CD14-positive monocyte (primary cell): ENCODE measurements at regions not wholly inside any gene's neighbourhood (a gene's known extent, or its start where the extent isn't known, plus 50 kb on each side); places are given as distances from the start of the nearest gene placed in this dataset.

ENCODE experiments used
- DNase-seq, 3 donors: peaks; one replicate each; pipeline ENCODE4 v3.0.0-alpha.2; 2011 to 2022
- H2AFZ ChIP-seq: 2 replicates; pipeline ENCODE4 v1.6.0; 2012; ENCODE audit warnings: mild to moderate bottlenecking, low read depth, low read length, inconsistent platforms; ENCODE audit not compliant: insufficient read depth, poor library complexity, severe bottlenecking
- H3K27ac ChIP-seq, 2 donors: 1 replicate in 1 of 2; 2 replicates in 1 of 2; pipeline ENCODE4 v1.5.1; 2012 to 2013; ENCODE audit warnings: low read length in 2 of 2, control low read depth in 1 of 2, inconsistent platforms in 1 of 2, low read depth in 1 of 2, mild to moderate bottlenecking in 1 of 2
- H3K27me3 ChIP-seq, 2 donors: one replicate each; pipeline versions ENCODE4 v1.6.0 to v1.6.1; 2011 to 2013; ENCODE audit warnings: low read length in 2 of 2; ENCODE audit not compliant: control insufficient read depth in 2 of 2, insufficient read depth in 2 of 2
- H3K36me3 ChIP-seq, 2 donors: replicated peaks in 1 of 2; 1 replicate in 1 of 2; 2 replicates in 1 of 2; pipeline versions ENCODE4 v1.5.1 to v1.6.1; 2012 to 2013; ENCODE audit warnings: low read length in 2 of 2, control low read depth in 1 of 2, inconsistent platforms in 1 of 2, mild to moderate bottlenecking in 1 of 2; ENCODE audit not compliant: insufficient read depth in 2 of 2, control insufficient read depth in 1 of 2
- H3K4me1 ChIP-seq, 2 donors: 1 replicate in 1 of 2; 2 replicates in 1 of 2; pipeline versions ENCODE4 v1.5.1 to v1.6.1; 2012 to 2013; ENCODE audit warnings: low read length in 2 of 2, control low read depth in 1 of 2, inconsistent platforms in 1 of 2, mild to moderate bottlenecking in 1 of 2, moderate library complexity in 1 of 2; ENCODE audit not compliant: insufficient read depth in 2 of 2, control insufficient read depth in 1 of 2
- H3K4me2 ChIP-seq: replicated peaks from 2 replicates; pipeline ENCODE3; 2012; ENCODE audit warnings: low read length, moderate library complexity, mild to moderate bottlenecking; ENCODE audit not compliant: poor library complexity, severe bottlenecking; ENCODE audit errors: extremely low read depth
- H3K4me3 ChIP-seq, 3 experiments: fragments of 200-600 bp in 1 of 3; sonication (generic) in 1 of 3; replicated peaks in 1 of 3; 1 replicate in 2 of 3; 2 replicates in 1 of 3; pipeline ENCODE4 v1.5.1; 2011 to 2013; ENCODE audit warnings: low read length in 3 of 3, mild to moderate bottlenecking in 3 of 3, control low read depth in 2 of 3, low read depth in 2 of 3, inconsistent platforms in 1 of 3, moderate library complexity in 1 of 3
- H3K79me2 ChIP-seq: 2 replicates; pipeline ENCODE4 v1.6.0; 2012; ENCODE audit warnings: mild to moderate bottlenecking, control low read depth, inconsistent platforms, low read length, moderate library complexity; ENCODE audit not compliant: insufficient read depth
- H3K9ac ChIP-seq: 2 replicates; pipeline ENCODE4 v1.6.0; 2017; ENCODE audit warnings: low read length, mild to moderate bottlenecking; ENCODE audit not compliant: insufficient read depth, poor library complexity, severe bottlenecking
- H3K9me3 ChIP-seq, 2 donors: replicated peaks in 1 of 2; 1 replicate in 1 of 2; 2 replicates in 1 of 2; pipeline versions ENCODE4 v1.5.1 to v1.6.1; 2012 to 2013; ENCODE audit warnings: low read length in 2 of 2, control low read depth in 1 of 2; ENCODE audit not compliant: control insufficient read depth in 1 of 2, insufficient read depth in 1 of 2
- H4K20me1 ChIP-seq: 2 replicates; pipeline ENCODE4 v1.6.0; 2012; ENCODE audit warnings: mild to moderate bottlenecking, low read length, control low read depth, moderate library complexity; ENCODE audit not compliant: insufficient read depth
- H3K27ac Mint-ChIP-seq, 7 donors: one replicate each; pipeline ENCODE4 v1.8.0; 2020; ENCODE audit warnings: mild to moderate bottlenecking in 7 of 7, mixed read lengths in 7 of 7, moderate library complexity in 6 of 7, inconsistent platforms in 2 of 7
- H3K27me3 Mint-ChIP-seq, 3 donors: one replicate each; pipeline ENCODE4 v1.8.0; 2021 to 2022; ENCODE audit warnings: low read depth in 3 of 3, mild to moderate bottlenecking in 3 of 3, mixed read lengths in 3 of 3, moderate library complexity in 3 of 3, inconsistent platforms in 1 of 3
- H3K36me3 Mint-ChIP-seq, 2 donors: one replicate each; pipeline ENCODE4 v1.8.0; 2020; ENCODE audit warnings: mixed read lengths in 2 of 2, inconsistent platforms in 1 of 2, mild to moderate bottlenecking in 1 of 2
- H3K4me1 Mint-ChIP-seq: one replicate; pipeline ENCODE4 v1.8.0; 2020; ENCODE audit warnings: mild to moderate bottlenecking, mixed read lengths
- H3K4me3 Mint-ChIP-seq, 2 donors: one replicate each; pipeline ENCODE4 v1.8.0; 2020; ENCODE audit warnings: mild to moderate bottlenecking in 2 of 2, mixed read lengths in 2 of 2, moderate library complexity in 1 of 2
- H3K9me3 Mint-ChIP-seq, 7 donors: one replicate each; pipeline ENCODE4 v1.8.0; 2020 to 2022; ENCODE audit warnings: mixed read lengths in 7 of 7, mild to moderate bottlenecking in 6 of 7, moderate library complexity in 6 of 7, inconsistent platforms in 2 of 7
- WGBS: methylation state at CpG from one replicate; pipeline ENCODE4 v1.1.5; 2013; ENCODE audit warnings: missing lambda C conversion rate; ENCODE audit not compliant: insufficient coverage; 5-methylcytosine and 5-hydroxymethylcytosine counted together
- intact Hi-C, 2 donors: fragments of 100-400 bp; cut with micrococcal nuclease; formaldehyde crosslinking; loops; one replicate each; pipeline versions ENCODE4 v1.15.0 to v1.15.1; 2023
- TF ChIP-seq, protein P1 (sequence below): fragments of 200-600 bp; IDR thresholded peaks from one replicate; pipeline ENCODE4 v1.8.0; 2022; ENCODE audit warnings: antibody characterized with exemption, mild to moderate bottlenecking

DNA sequence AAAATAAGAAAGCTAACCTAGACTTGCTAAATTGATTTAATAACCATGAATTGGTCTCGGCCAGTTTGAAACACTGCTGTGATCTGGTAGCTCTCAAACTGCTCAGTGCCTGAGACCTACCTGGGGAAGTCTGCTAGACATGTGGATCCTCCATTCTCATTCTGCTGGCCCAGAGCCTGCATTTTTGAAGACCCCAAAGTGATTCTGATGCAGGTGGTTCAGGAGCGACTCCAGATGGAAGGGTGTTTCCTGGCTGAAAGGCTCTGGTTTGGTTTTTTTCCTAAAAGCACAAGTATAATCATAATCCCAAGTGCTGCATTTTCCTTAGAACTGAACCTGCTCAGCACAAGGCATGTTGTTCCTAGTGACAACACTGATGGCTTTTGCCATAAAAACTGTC is 159.5 kb downstream of the ZNF664 start:
- Histone ChIP-seq H3K79me2 (no peaks in the 10 kb centered on the region), H3K27me3 (no peaks in the 10 kb centered on the region), H3K4me2 (no peak overlapping the region), H3K36me3 (no peaks in the 10 kb centered on the region), H3K4me3 (no peak overlapping the region), H3K9me3 (no peaks in the 10 kb centered on the region), H3K9ac (no peak overlapping the region), H3K4me1 (no peaks in the 10 kb centered on the region), H3K27ac (no peak overlapping the region), H2AFZ (no peak overlapping the region), H4K20me1 (no peaks in the 10 kb centered on the region)
- no peaks in the 10 kb centered on the region for H3K4me1 Mint-ChIP-seq
- intact Hi-C loops, result no loop called here
- peaks cover 2 to 9% (median 6%) of the 10 kb centered on the region in 7 donors for H3K9me3 Mint-ChIP-seq
- no peak overlapping the region for H3K27ac Mint-ChIP-seq
- 100% methylated on average over 1 of the region's 2 CpGs for WGBS
- H3K27me3 Mint-ChIP-seq, result peaks cover 0 to 3% (median 2%) of the 10 kb centered on the region in 3 donors
- no peak for DNase-seq
- no peak overlapping the region for H3K4me3 Mint-ChIP-seq
- no peaks in the 10 kb centered on the region for H3K36me3 Mint-ChIP-seq
- TF ChIP-seq, protein P1, sequence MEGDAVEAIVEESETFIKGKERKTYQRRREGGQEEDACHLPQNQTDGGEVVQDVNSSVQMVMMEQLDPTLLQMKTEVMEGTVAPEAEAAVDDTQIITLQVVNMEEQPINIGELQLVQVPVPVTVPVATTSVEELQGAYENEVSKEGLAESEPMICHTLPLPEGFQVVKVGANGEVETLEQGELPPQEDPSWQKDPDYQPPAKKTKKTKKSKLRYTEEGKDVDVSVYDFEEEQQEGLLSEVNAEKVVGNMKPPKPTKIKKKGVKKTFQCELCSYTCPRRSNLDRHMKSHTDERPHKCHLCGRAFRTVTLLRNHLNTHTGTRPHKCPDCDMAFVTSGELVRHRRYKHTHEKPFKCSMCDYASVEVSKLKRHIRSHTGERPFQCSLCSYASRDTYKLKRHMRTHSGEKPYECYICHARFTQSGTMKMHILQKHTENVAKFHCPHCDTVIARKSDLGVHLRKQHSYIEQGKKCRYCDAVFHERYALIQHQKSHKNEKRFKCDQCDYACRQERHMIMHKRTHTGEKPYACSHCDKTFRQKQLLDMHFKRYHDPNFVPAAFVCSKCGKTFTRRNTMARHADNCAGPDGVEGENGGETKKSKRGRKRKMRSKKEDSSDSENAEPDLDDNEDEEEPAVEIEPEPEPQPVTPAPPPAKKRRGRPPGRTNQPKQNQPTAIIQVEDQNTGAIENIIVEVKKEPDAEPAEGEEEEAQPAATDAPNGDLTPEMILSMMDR, result no peak

DNA sequence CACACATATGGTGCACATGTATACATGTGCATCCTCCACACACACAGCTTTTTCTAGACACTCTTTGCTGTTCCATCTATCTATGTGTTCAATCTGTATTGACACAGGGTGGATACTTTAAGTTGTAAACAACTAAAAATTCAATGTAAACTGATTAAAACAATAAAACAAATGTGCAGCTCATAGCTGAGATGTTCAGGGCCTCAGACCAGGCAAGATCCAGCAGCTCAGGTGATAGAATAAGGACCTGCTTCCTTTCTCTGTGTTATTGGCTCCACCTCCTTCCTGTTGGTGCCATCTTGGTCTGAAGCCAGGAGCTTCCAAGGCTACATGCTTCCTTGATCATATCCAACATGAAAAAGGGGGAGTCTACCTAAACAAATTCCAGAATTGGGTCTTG is 158.1 kb upstream of the RFLNA start:
- Mint-ChIP-seq H3K27me3 (peaks cover 8 to 14% (median 11%) of the 10 kb centered on the region in 3 donors), H3K4me1 (peaks cover 2% of the 10 kb centered on the region), H3K27ac (no peak overlapping the region), H3K4me3 (no peak overlapping the region), H3K36me3 (no peaks in the 10 kb centered on the region), H3K9me3 (peaks cover 6 to 26% (median 16%) of the 10 kb centered on the region in 7 donors)
- Histone ChIP-seq H3K9ac (no peak overlapping the region), H3K9me3 (peaks cover 0 to 4% of the 10 kb centered on the region in 2 donors), H3K79me2 (no peaks in the 10 kb centered on the region), H3K4me3 (no peak overlapping the region), H4K20me1 (no peaks in the 10 kb centered on the region), H3K36me3 (no peaks in the 10 kb centered on the region), H3K27ac (no peak overlapping the region), H3K4me1 (no peaks in the 10 kb centered on the region), H3K4me2 (no peak overlapping the region), H3K27me3 (peaks cover 2 to 3% of the 10 kb centered on the region in 2 donors), H2AFZ (no peak overlapping the region)
- intact Hi-C loops, result no loop called here
- TF ChIP-seq, protein P1, result no peak
- no peak for DNase-seq
